Heart left ventricle (tissue), 16 donors: ENCODE measurements at regions not wholly inside any gene's neighbourhood (a gene's known extent, or its start where the extent isn't known, plus 50 kb on each side); places are given as distances from the start of the nearest gene placed in this dataset.

ENCODE experiments used
- ATAC-seq, 4 donors: fragments of 200-7000 bp; cut with Tn5 transposase; one replicate each; pipeline ENCODE4 v1.9.1; 2020 to 2022; ENCODE audit warnings: moderate library complexity in 4 of 4, mild to moderate bottlenecking in 3 of 4, moderate number of reproducible peaks in 1 of 4
- DNase-seq, 5 donors: peaks; one replicate each; pipeline ENCODE4 v3.0.0-alpha.2; 2020
- H3K27ac ChIP-seq, 12 donors: fragments of 200-600 bp; sonication (generic) in 4 of 12; one replicate each; pipeline versions ENCODE4 v1.5.0 to v1.8.0; 2016 to 2022; ENCODE audit warnings: mild to moderate bottlenecking in 2 of 12
- H3K27me3 ChIP-seq, 9 donors: fragments of 200-600 bp; sonication (generic) in 2 of 9; one replicate each; pipeline versions ENCODE4 v1.5.1 to v1.8.0; 2016 to 2022; ENCODE audit warnings: mild to moderate bottlenecking in 3 of 9
- H3K36me3 ChIP-seq, 9 donors: fragments of 200-600 bp; sonication (generic) in 2 of 9; one replicate each; pipeline versions ENCODE4 v1.5.0 to v1.8.0; 2018 to 2022; ENCODE audit warnings: mild to moderate bottlenecking in 2 of 9
- H3K4me1 ChIP-seq, 12 donors: fragments of 200-600 bp; sonication (generic) in 4 of 12; one replicate each; pipeline versions ENCODE4 v1.5.0 to v1.8.0; 2016 to 2022; ENCODE audit warnings: mild to moderate bottlenecking in 3 of 12
- H3K4me3 ChIP-seq, 12 donors: fragments of 200-600 bp; sonication (generic) in 4 of 12; one replicate each; pipeline versions ENCODE4 v1.5.0 to v1.8.0; 2017 to 2022; ENCODE audit warnings: mild to moderate bottlenecking in 9 of 12, moderate library complexity in 4 of 12
- H3K9me3 ChIP-seq, 12 donors: fragments of 200-600 bp; sonication (generic) in 4 of 12; one replicate each; pipeline versions ENCODE4 v1.5.0 to v1.8.0; 2016 to 2022; ENCODE audit warnings: mild to moderate bottlenecking in 1 of 12
- CTCF ChIP-seq, 12 donors: fragments of 200-600 bp; sonication (generic) in 4 of 12; IDR thresholded peaks; one replicate each; pipeline versions ENCODE4 v1.5.0 to v1.8.0; 2018 to 2022; ENCODE audit warnings: antibody characterized with exemption in 12 of 12, mild to moderate bottlenecking in 5 of 12
- POLR2A ChIP-seq, 2 donors: fragments of 450-650 bp; IDR thresholded peaks; one replicate each; pipeline ENCODE4 v1.6.1; 2017; ENCODE audit warnings: antibody characterized with exemption in 2 of 2, mild to moderate bottlenecking in 2 of 2, moderate library complexity in 2 of 2
- WGBS, 4 donors: extraction: QIAGEN DNeasy Blood & Tissue Kit in 2 of 4; methylation state at CpG; one replicate each; pipeline versions ENCODE4 v1.1.5 to v1.1.7; 2013 to 2018; 5-methylcytosine and 5-hydroxymethylcytosine counted together
- intact Hi-C, 10 donors: fragments of 100-400 bp; cut with DNase I; formaldehyde crosslinking; loops; one replicate each; pipeline versions ENCODE4 v1.11.1 to v1.14.2; 2022
- donor health status: ischemic (EF 13 %, LVEDD 7.1; RV severe dilation, severe dysfunction).
- donor health status: healthy with polysubstance abuse.
- donor health status: DM: no; HTN: yes; CAD: no.
- donor health status: DM: no; HTN: no; CAD: no.
- donor health status: ischemic (EF 25% LVEDD 6.9; RV normal size, moderate dysfunction).
- donor health status: ischemic (EF 25% LVEDD 5.7; RV mildly dilated, moderate dysfunction).
- donor health status: healthy.
- donor health status: DM: yes; HTN: yes; CAD: no.
- donor health status: ischemic (EF 35%, LVEDD 5.7; RV mildly dilated, moderate dysfunction).
- donor health status: nonischemic (EF 11% LVEDD 7.7; RV severe dilation, severe dysfunction).
- donor health status: DM: yes; HTN: yes; CAD: no.
- donor health status: PGD.
- donor health status: ischemic (EF 29% LVEDD 5.4; RV normal size, mild dysfunction).
- donor health status: nonischemic (EF 23%, LVEDD 6.1; RV moderate dilation, normal function).

- Histone ChIP-seq H3K36me3 (no peaks in the 10 kb centered on the region), H3K9me3 (no peaks in the 10 kb centered on the region), H3K4me1 (peaks cover 0 to 4% (median 0%) of the 10 kb centered on the region in 12 donors), H3K4me3 (no peak overlapping the region), H3K27ac (no peak overlapping the region), H3K27me3 (no peaks in the 10 kb centered on the region)
- ATAC-seq (no peak), DNase-seq (no peak)
- intact Hi-C loops = no loop called here
- TF ChIP-seq CTCF (IDR thresholded peaks at IDR 0.05) (no peak), POLR2A (IDR thresholded peaks at IDR 0.05) (no peak)
- 51 to 72% (median 58%) methylated on average over 3 of the region's 3 CpGs for WGBS, 4 donors
Observed at GRCh38 chr18:73924836-73925235, 222.8 kb downstream of the FBXO15 start.

- intact Hi-C loops = no loop called here
- Histone ChIP-seq H3K27me3 (no peaks in the 10 kb centered on the region), H3K4me1 (peaks cover 0 to 4% (median 0%) of the 10 kb centered on the region in 12 donors), H3K4me3 (no peak overlapping the region), H3K27ac (no peak overlapping the region), H3K9me3 (no peaks in the 10 kb centered on the region), H3K36me3 (no peaks in the 10 kb centered on the region)
- TF ChIP-seq POLR2A (IDR thresholded peaks at IDR 0.05) (no peak), CTCF (IDR thresholded peaks at IDR 0.05) (no peak)
- DNase-seq = no peak
- no peak for ATAC-seq
- 82 to 94% (median 90%) methylated on average over 4 of the region's 4 CpGs for WGBS, 4 donors
Observed at GRCh38 chr18:73924307-73924706, 223.3 kb downstream of the FBXO15 start.

- no peak for TF ChIP-seq POLR2A (IDR thresholded peaks at IDR 0.05)
- TF ChIP-seq CTCF (IDR thresholded peaks at IDR 0.05) = no peak
- ATAC-seq = no peak
- WGBS, 4 donors = 76 to 90% (median 83%) methylated on average over 3 of the region's 3 CpGs
Observed at GRCh38 chr18:73923866-73924265, 223.8 kb downstream of the FBXO15 start.

GRCh38 chr18:73920033-73920432, 227.6 kb downstream of the FBXO15 start:
- intact Hi-C loops = no loop called here
- Histone ChIP-seq H3K9me3 (no peaks in the 10 kb centered on the region), H3K27ac (no peak overlapping the region), H3K4me3 (no peak overlapping the region), H3K36me3 (no peaks in the 10 kb centered on the region), H3K4me1 (peaks cover 0 to 4% (median 0%) of the 10 kb centered on the region in 12 donors), H3K27me3 (no peaks in the 10 kb centered on the region)
- TF ChIP-seq POLR2A (IDR thresholded peaks at IDR 0.05) (no peak), CTCF (IDR thresholded peaks at IDR 0.05) (no peak)
- DNase-seq = no peak
- ATAC-seq = no peak
- WGBS, 4 donors = 83 to 95% (median 84%) methylated on average over 2 of the region's 2 CpGs

More at GRCh38 chr18:73923866-73924265, 223.8 kb downstream of the FBXO15 start:
- Histone ChIP-seq H3K27ac (no peak overlapping the region), H3K36me3 (no peaks in the 10 kb centered on the region), H3K4me1 (peaks cover 0 to 4% (median 0%) of the 10 kb centered on the region in 12 donors), H3K4me3 (no peak overlapping the region), H3K27me3 (no peaks in the 10 kb centered on the region), H3K9me3 (no peaks in the 10 kb centered on the region)
- intact Hi-C loops = no loop called here
- no peak for DNase-seq
